K562 (cell line): ENCODE measurements at regions not wholly inside any gene's neighbourhood (a gene's known extent, or its start where the extent isn't known, plus 50 kb on each side); places are given as distances from the start of the nearest gene placed in this dataset.

ENCODE experiments used
- ATAC-seq: fragments of 200-7000 bp; cut with Tn5 transposase; 3 replicates; pipeline ENCODE4 v1.9.1; 2020; ENCODE audit warnings: moderate library complexity
- BruUV-seq: library from RNA; stranded (reverse); fragments of 400-500 nt; replicated peaks from 2 replicates; lab custom pipeline; 2021; lab: Mats Ljungman, UMichigan
- CTCF ChIA-PET: fragments of 300-600 bp; formaldehyde crosslinking; extraction: SDS; loops from one replicate; lab custom pipeline; 2021; ENCODE audit warnings: low intra/inter-chr PET ratio; lab: Yijun Ruan, JAX
- POLR2A ChIA-PET: fragments of 300-600, 350-650 bp; sonication (Branson Sonifier 250); formaldehyde crosslinking; extraction: SDS; loops from one replicate; lab custom pipeline; 2021; ENCODE audit warnings: antibody characterized with exemption, inconsistent platforms; lab: Yijun Ruan, JAX
- DNase-seq, 4 experiments: peaks; one replicate each; pipeline versions ENCODE4 v3.0.0 to v3.0.0-alpha.2; 2011 to 2018; ENCODE audit warnings: low spot score in 3 of 4, mixed read lengths in 3 of 4; ENCODE audit errors: extremely low read depth in 1 of 4
- FAIRE-seq: peaks from 2 replicates; lab custom pipeline; 2011; peaks lifted over from hg19 to GRCh38; lab: Jason Lieb, UNC
- H2AFZ ChIP-seq: 2 replicates; pipeline ENCODE4 v1.6.0; 2011; ENCODE audit warnings: low read depth, low read length, control low read depth, inconsistent platforms
- H3K27ac ChIP-seq: fragments of 200-600 bp; 3 replicates; pipeline ENCODE4 v1.8.0; 2011; ENCODE audit warnings: low read depth, mild to moderate bottlenecking, control low read depth, inconsistent platforms, low read length, moderate library complexity, mixed read lengths; ENCODE audit errors: extremely low read depth
- H3K27me3 ChIP-seq, 2 experiments: fragments of 300-600 bp in 1 of 2; 2 replicates in 1 of 2; 3 replicates in 1 of 2; pipeline versions ENCODE4 v1.6.0 to v1.8.0; 2011; ENCODE audit warnings: inconsistent platforms in 2 of 2, low read length in 2 of 2, mild to moderate bottlenecking in 1 of 2, mixed read lengths in 1 of 2, moderate library complexity in 1 of 2; ENCODE audit not compliant: control insufficient read depth in 2 of 2, insufficient read depth in 2 of 2
- H3K36me3 ChIP-seq: fragments of 300-600 bp; 3 replicates; pipeline ENCODE4 v1.8.0; 2011; ENCODE audit warnings: mild to moderate bottlenecking, low read length, inconsistent platforms; ENCODE audit not compliant: control insufficient read depth, insufficient read depth
- H3K4me1 ChIP-seq, 2 experiments: fragments of 200-600 bp in 1 of 2; replicated peaks in 1 of 2; 2 replicates in 1 of 2; 3 replicates in 1 of 2; pipeline versions ENCODE4 v1.5.1 to v1.8.0; 2011; ENCODE audit warnings: inconsistent platforms in 2 of 2, low read length in 2 of 2, mild to moderate bottlenecking in 1 of 2, mixed read lengths in 1 of 2, moderate library complexity in 1 of 2; ENCODE audit not compliant: control insufficient read depth in 2 of 2, insufficient read depth in 2 of 2
- H3K4me2 ChIP-seq: 2 replicates; pipeline ENCODE4 v1.6.1; 2011; ENCODE audit warnings: low read length, control low read depth, inconsistent platforms, mixed read lengths; ENCODE audit not compliant: insufficient read depth
- H3K4me3 ChIP-seq: fragments of 200-600 bp; sonication (generic), shearing (Covaris generic); 2 replicates; pipeline ENCODE4 v1.5.1; 2016; ENCODE audit warnings: control low read depth, inconsistent platforms
- H3K79me2 ChIP-seq: fragments of 200-600 bp; 3 replicates; pipeline ENCODE4 v1.8.0; 2011; ENCODE audit warnings: low read length, inconsistent platforms; ENCODE audit not compliant: control insufficient read depth, insufficient read depth
- H3K9ac ChIP-seq, 2 experiments: 2 replicates each; pipeline versions ENCODE4 v1.6.0 to v1.6.1; 2011; ENCODE audit warnings: low read depth in 2 of 2, low read length in 2 of 2, control low read depth in 1 of 2, inconsistent platforms in 1 of 2, mild to moderate bottlenecking in 1 of 2, mixed read lengths in 1 of 2; ENCODE audit not compliant: insufficient read depth in 1 of 2
- H3K9me1 ChIP-seq: one replicate; pipeline ENCODE4 v1.6.0; 2011; ENCODE audit warnings: inconsistent platforms, mild to moderate bottlenecking, low read length, moderate library complexity; ENCODE audit not compliant: control insufficient read depth, insufficient read depth
- H3K9me3 ChIP-seq: replicated peaks from 2 replicates; pipeline ENCODE4 v1.5.1; 2011; ENCODE audit warnings: low read depth, low read length, inconsistent platforms; ENCODE audit not compliant: control insufficient read depth, insufficient read depth
- H4K20me1 ChIP-seq: replicated peaks from 2 replicates; pipeline ENCODE4 v1.6.1; 2011; ENCODE audit warnings: low read length, inconsistent platforms, mixed read lengths; ENCODE audit not compliant: control insufficient read depth, insufficient read depth
- BACH1 ChIP-seq: fragments of 200-800 bp; sonication (Bioruptor generic); IDR thresholded peaks from 2 replicates; pipeline ENCODE4 v1.6.1; 2016; ENCODE audit warnings: missing genetic modification characterization, missing compliant biosample characterization
- CBFA2T3 ChIP-seq: fragments of 450-650 bp; IDR thresholded peaks from 2 replicates; pipeline ENCODE4 v1.6.1; 2017
- CBX8 ChIP-seq: fragments of 200-600 bp; sonication (generic); IDR thresholded peaks from 2 replicates; pipeline ENCODE4 v1.6.1; 2012; ENCODE audit warnings: borderline replicate concordance, mixed run types, low read depth, mild to moderate bottlenecking, moderate library complexity, mixed read lengths, low read length, control low read depth, inconsistent platforms; ENCODE audit not compliant: poor library complexity, severe bottlenecking; ENCODE audit errors: extremely low read depth
- COPS2 ChIP-seq: fragments of 450-650 bp; conservative IDR thresholded peaks from 2 replicates; pipeline ENCODE4 v1.6.1; 2016; ENCODE audit warnings: mild to moderate bottlenecking, moderate library complexity
- CTBP1 ChIP-seq: fragments of 450-650 bp; IDR thresholded peaks from 2 replicates; pipeline ENCODE4 v1.6.1; 2016; ENCODE audit warnings: borderline replicate concordance
- DEAF1 ChIP-seq: fragments of 450-650 bp; formaldehyde crosslinking; IDR thresholded peaks from 2 replicates; pipeline ENCODE4 v1.4.0; 2020; ENCODE audit warnings: mild to moderate bottlenecking, moderate library complexity
- EZH2 ChIP-seq: IDR thresholded peaks from 2 replicates; pipeline ENCODE4 v1.6.1; 2012; ENCODE audit warnings: low read depth, mild to moderate bottlenecking, inconsistent platforms, low read length, borderline replicate concordance
- GTF2A2 ChIP-seq: IDR thresholded peaks from 2 replicates; pipeline ENCODE4 v1.6.1; 2016; ENCODE audit warnings: mild to moderate bottlenecking, missing genetic modification characterization, missing compliant biosample characterization
- HBP1 ChIP-seq: fragments of 450-650 bp; formaldehyde crosslinking; IDR thresholded peaks from 2 replicates; pipeline ENCODE4 v1.4.0; 2022; ENCODE audit warnings: missing genetic modification characterization
- HES1 ChIP-seq: fragments of 450-650 bp; IDR thresholded peaks from 2 replicates; pipeline ENCODE4 v1.6.1; 2016; ENCODE audit warnings: low read depth, mild to moderate bottlenecking, moderate library complexity
- HLTF ChIP-seq: fragments of 450-650 bp; IDR thresholded peaks from 2 replicates; pipeline ENCODE4 v1.6.1; 2016
- HNRNPH1 ChIP-seq: fragments of 200-400 bp; formaldehyde crosslinking; optimal IDR thresholded peaks from 2 replicates; pipeline ENCODE3; 2017; ENCODE audit warnings: low read depth, mild to moderate bottlenecking, low read length, moderate library complexity
- HNRNPUL1 ChIP-seq: fragments of 200-400 bp; formaldehyde crosslinking; IDR thresholded peaks from 2 replicates; pipeline ENCODE4 v1.6.1; 2017; ENCODE audit warnings: low read length
- JUNB ChIP-seq: fragments of 450-650 bp; formaldehyde crosslinking; conservative IDR thresholded peaks from 2 replicates; pipeline ENCODE4 v1.4.0; 2020; ENCODE audit warnings: mild to moderate bottlenecking
- NFIX ChIP-seq: fragments of 250-450 bp; sonication (Bioruptor Pico); IDR thresholded peaks from 2 replicates; pipeline ENCODE4 v1.4.0; 2020; ENCODE audit warnings: low read depth, mild to moderate bottlenecking, moderate library complexity
- NR3C1 ChIP-seq: sonication (generic); formaldehyde crosslinking; IDR thresholded peaks from 2 replicates; pipeline ENCODE4 v1.8.1; 2022; ENCODE audit warnings: missing genetic modification reagents
- RFX5 ChIP-seq: IDR thresholded peaks from 2 replicates; pipeline ENCODE4 v1.6.1; 2011; ENCODE audit warnings: low read depth, mild to moderate bottlenecking, improper control_type of control experiment, low read length
- SOX6 ChIP-seq: fragments of 450-650 bp; IDR thresholded peaks from 2 replicates; pipeline ENCODE4 v1.6.1; 2014; ENCODE audit warnings: mild to moderate bottlenecking
- TFAM ChIP-seq: fragments of 250-450 bp; sonication (Bioruptor Pico); conservative IDR thresholded peaks from 2 replicates; pipeline ENCODE4 v1.5.0; 2021; ENCODE audit warnings: mild to moderate bottlenecking, moderate library complexity
- ZC3H4 ChIP-seq: sonication (generic); formaldehyde crosslinking; IDR thresholded peaks from 2 replicates; pipeline ENCODE4 v1.9.0; 2021; ENCODE audit warnings: missing genetic modification reagents, borderline replicate concordance
- ZKSCAN8 ChIP-seq: fragments of 200-800 bp; sonication (Bioruptor generic); IDR thresholded peaks from 2 replicates; pipeline ENCODE4 v1.6.1; 2016; ENCODE audit warnings: missing genetic modification characterization, missing compliant biosample characterization
- ZNF354B ChIP-seq: fragments of 250-450 bp; sonication (Bioruptor Pico); IDR thresholded peaks from 2 replicates; pipeline ENCODE4 v1.4.0; 2020
- WGBS: fragments of 100-300 bp; shearing (Covaris generic); methylation state at CpG from one replicate; pipeline ENCODE4 v1.1.6; 2016; ENCODE audit warnings: low coverage, mixed read lengths; ENCODE audit not compliant: insufficient coverage; ENCODE audit errors: missing lambda C conversion rate; 5-methylcytosine and 5-hydroxymethylcytosine counted together
- in situ Hi-C: fragments of 300-500 bp; cut with MboI; formaldehyde crosslinking; loops from 4 replicates; pipeline ENCODE4 v1.15.0; 2018; ENCODE audit warnings: inconsistent platforms, mixed read lengths
- intact Hi-C: fragments of 100-400 bp; cut with micrococcal nuclease; formaldehyde crosslinking; loops from 2 replicates; pipeline ENCODE4 v1.14.2; 2022

- Histone ChIP-seq H4K20me1 (no peaks in the 10 kb centered on the region), H3K79me2 (no peaks in the 10 kb centered on the region), H3K9me1 (no peaks in the 10 kb centered on the region), H3K4me1 (peaks cover 7 to 35% of the 10 kb centered on the region in 2 experiments), H3K4me3 (no peak overlapping the region), H3K27ac (peak overlapping the region; percentile 70), H3K9me3 (peaks cover 8% of the 10 kb centered on the region; the same call in 1 of the 2 replicates), H3K4me2 (peak overlapping the region; percentile 1; the same call in 1 of the 2 replicates), H3K9ac (peak overlapping the region in 1 of 2 experiments; percentile 5; a peak in 1 of 4 replicates), H2AFZ (peak overlapping the region; percentile 70), H3K36me3 (no peaks in the 10 kb centered on the region), H3K27me3 (no peaks in the 10 kb centered on the region)
- in situ Hi-C loops: no loop called here
- no TSS peak for BruUV-seq
- FAIRE-seq: no peak
- intact Hi-C loops: no loop called here
- ATAC-seq: no peak
- no peak for DNase-seq
- ChIA-PET POLR2A (interaction anchor here (0.8 kb wide), 1 partner anchor 13 kb away, joined by 3 read pairs; no protein-coding TSS in a partner anchor), CTCF (no interaction called here)
- 20% methylated on average over 2 of the region's 2 CpGs for WGBS
- TF ChIP-seq SOX6: no peak
- TF ChIP-seq ZC3H4 (CRISPR knock-in tag): no peak
- no peak for TF ChIP-seq COPS2
- no peak for TF ChIP-seq EZH2
- TF ChIP-seq NR3C1 (CRISPR knock-in tag): no peak
- TF ChIP-seq JUNB (CRISPR knock-in tag): no peak
- no peak for TF ChIP-seq RFX5
- no peak for TF ChIP-seq ZNF354B (CRISPR knock-in tag)
- no peak for TF ChIP-seq HNRNPH1
- 0 out of 2 replicates have a peak, but pooled peaks have one; percentile 10 for TF ChIP-seq BACH1 (tag)
- TF ChIP-seq TFAM: no peak
- no peak for TF ChIP-seq HBP1 (CRISPR knock-in tag)
- no peak; the same call in 1 of the 2 replicates for TF ChIP-seq ZKSCAN8 (CRISPR knock-in tag)
- no peak for TF ChIP-seq HLTF
- peak; percentile 69; the same call in 1 of the 2 replicates for TF ChIP-seq GTF2A2 (tag)
- no peak for TF ChIP-seq CBX8
- TF ChIP-seq CBFA2T3: no peak
- no peak for TF ChIP-seq CTBP1
- TF ChIP-seq NFIX: no peak
- TF ChIP-seq DEAF1 (CRISPR knock-in tag): 0 out of 2 replicates have a peak, but pooled peaks have one; percentile 30
- no peak for TF ChIP-seq HES1
- no peak for TF ChIP-seq HNRNPUL1
These were observed 101.6 kb downstream of the C4BPA start for GRCh38 chr1:207205614-207206061.
